CD8-positive, alpha-beta memory T cell (primary cell): ENCODE measurements at regions not wholly inside any gene's neighbourhood (a gene's known extent, or its start where the extent isn't known, plus 50 kb on each side); places are given as distances from the start of the nearest gene placed in this dataset.

Experiments
- CTCF ChIA-PET: fragments of 350-600 bp; sonication (Branson Sonifier 250); formaldehyde crosslinking; loops from one replicate; lab custom pipeline; 2021; ENCODE audit warnings: antibody characterized with exemption; lab: Charles Lee
- POLR2A ChIA-PET: fragments of 350-600 bp; sonication (Branson Sonifier 250); formaldehyde crosslinking; loops from one replicate; lab custom pipeline; 2021; ENCODE audit warnings: antibody characterized with exemption; lab: Charles Lee
- DNase-seq, 5 donors: peaks; one replicate each; pipeline versions ENCODE4 v3.0.0 to v3.0.0-alpha.2; 2020 to 2022; ENCODE audit warnings: mixed read lengths in 1 of 5
- H3K27ac ChIP-seq: one replicate; pipeline ENCODE4 v1.7.0; 2013; ENCODE audit warnings: low read depth, mild to moderate bottlenecking, low read length, moderate library complexity
- H3K27me3 ChIP-seq: 2 replicates; pipeline ENCODE4 v1.7.0; 2013; ENCODE audit warnings: low read length, mild to moderate bottlenecking; ENCODE audit not compliant: insufficient read depth, poor library complexity, severe bottlenecking
- H3K36me3 ChIP-seq: 2 replicates; pipeline ENCODE4 v1.7.0; 2013; ENCODE audit warnings: mild to moderate bottlenecking, low read length, moderate library complexity; ENCODE audit not compliant: insufficient read depth
- H3K4me1 ChIP-seq: 2 replicates; pipeline ENCODE4 v1.7.0; 2013; ENCODE audit warnings: mild to moderate bottlenecking, low read length, moderate library complexity; ENCODE audit not compliant: insufficient read depth
- H3K4me3 ChIP-seq: 2 replicates; pipeline ENCODE4 v1.7.0; 2013; ENCODE audit warnings: mild to moderate bottlenecking, low read length
- H3K9me3 ChIP-seq: 2 replicates; pipeline ENCODE4 v1.7.0; 2013; ENCODE audit warnings: mild to moderate bottlenecking, low read length
- H3K27ac Mint-ChIP-seq, 8 donors: one replicate each; pipeline ENCODE4 v1.8.0; 2020 to 2021; ENCODE audit warnings: mixed read lengths in 8 of 8, mild to moderate bottlenecking in 6 of 8, inconsistent platforms in 3 of 8, moderate library complexity in 3 of 8
- H3K27me3 Mint-ChIP-seq, 2 donors: one replicate each; pipeline ENCODE4 v1.8.0; 2020 to 2021; ENCODE audit warnings: mixed read lengths in 2 of 2, mild to moderate bottlenecking in 1 of 2, moderate library complexity in 1 of 2
- H3K36me3 Mint-ChIP-seq, 3 donors: one replicate each; pipeline ENCODE4 v1.8.0; 2020 to 2021; ENCODE audit warnings: mixed read lengths in 3 of 3, inconsistent platforms in 1 of 3, mild to moderate bottlenecking in 1 of 3
- H3K4me1 Mint-ChIP-seq, 3 donors: one replicate each; pipeline ENCODE4 v1.8.0; 2020 to 2021; ENCODE audit warnings: mixed read lengths in 3 of 3, inconsistent platforms in 1 of 3, mild to moderate bottlenecking in 1 of 3
- H3K4me3 Mint-ChIP-seq, 7 donors: one replicate each; pipeline ENCODE4 v1.8.0; 2020 to 2021; ENCODE audit warnings: mixed read lengths in 7 of 7, mild to moderate bottlenecking in 6 of 7, moderate library complexity in 4 of 7, inconsistent platforms in 2 of 7
- H3K9me3 Mint-ChIP-seq, 5 donors: one replicate each; pipeline ENCODE4 v1.8.0; 2020 to 2022; ENCODE audit warnings: mixed read lengths in 5 of 5, mild to moderate bottlenecking in 3 of 5, moderate library complexity in 2 of 5, inconsistent platforms in 1 of 5

- no peak for DNase-seq
- no peaks in the 10 kb centered on the region for H3K27me3 Mint-ChIP-seq
- POLR2A ChIA-PET, result no interaction called here
- Histone ChIP-seq H3K9me3 (no peaks in the 10 kb centered on the region), H3K4me1 (no peaks in the 10 kb centered on the region), H3K36me3 (no peaks in the 10 kb centered on the region), H3K4me3 (no peak overlapping the region), H3K27me3 (no peaks in the 10 kb centered on the region), H3K27ac (no peak overlapping the region)
- no peaks in the 10 kb centered on the region for H3K4me1 Mint-ChIP-seq
- no peak overlapping the region for H3K27ac Mint-ChIP-seq
- H3K4me3 Mint-ChIP-seq, result no peak overlapping the region
- H3K36me3 Mint-ChIP-seq, result no peaks in the 10 kb centered on the region
- H3K9me3 Mint-ChIP-seq, result peaks cover 0 to 2% (median 0%) of the 10 kb centered on the region in 5 donors
- CTCF ChIA-PET, result no interaction called here
Observed at GRCh38 chr10:10314626-10315025, 703.0 kb upstream of the CELF2 start.

DNA sequence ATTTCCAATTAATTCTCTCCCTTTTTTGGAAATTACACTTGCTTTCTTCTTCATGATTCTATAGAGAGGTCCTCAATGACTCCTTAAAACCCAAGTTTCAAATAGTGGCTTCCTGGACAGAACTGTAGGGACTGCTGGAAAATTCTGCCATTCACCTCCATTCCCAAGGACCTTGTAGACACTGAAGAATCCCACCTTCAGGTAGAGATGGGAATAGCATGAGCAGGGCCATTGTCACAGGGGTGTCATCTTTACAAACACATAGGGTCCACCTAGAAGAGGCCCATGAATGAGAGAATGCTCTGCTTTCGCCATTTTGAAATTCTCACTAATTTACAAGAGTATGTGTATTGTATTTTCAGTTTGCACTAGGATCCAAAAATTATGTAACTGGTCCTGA, 701.7 kb upstream of the CELF2 start:
- no peaks in the 10 kb centered on the region for H3K4me1 ChIP-seq
- DNase-seq, result no peak
- H3K27me3 Mint-ChIP-seq, result no peaks in the 10 kb centered on the region
- H3K9me3 ChIP-seq, result no peaks in the 10 kb centered on the region
- ChIA-PET POLR2A (no interaction called here), CTCF (no interaction called here)
- no peaks in the 10 kb centered on the region for H3K27me3 ChIP-seq
- H3K27ac ChIP-seq, result no peak overlapping the region
- peaks cover 0 to 7% (median 0%) of the 10 kb centered on the region in 5 donors for H3K9me3 Mint-ChIP-seq
- H3K4me3 ChIP-seq, result no peak overlapping the region
- no peak overlapping the region for H3K4me3 Mint-ChIP-seq
- no peaks in the 10 kb centered on the region for H3K4me1 Mint-ChIP-seq
- H3K36me3 ChIP-seq, result no peaks in the 10 kb centered on the region
- H3K36me3 Mint-ChIP-seq, result no peaks in the 10 kb centered on the region
- H3K27ac Mint-ChIP-seq, result no peak overlapping the region

- CTCF ChIA-PET, result no interaction called here
- H3K27me3 ChIP-seq, result no peaks in the 10 kb centered on the region
- no peaks in the 10 kb centered on the region for H3K36me3 Mint-ChIP-seq
- no peak for DNase-seq
- no peaks in the 10 kb centered on the region for H3K4me1 ChIP-seq
- H3K27ac Mint-ChIP-seq, result no peak overlapping the region
- peaks cover 0 to 7% (median 0%) of the 10 kb centered on the region in 5 donors for H3K9me3 Mint-ChIP-seq
- H3K4me1 Mint-ChIP-seq, result no peaks in the 10 kb centered on the region
- H3K27ac ChIP-seq, result no peak overlapping the region
- H3K4me3 ChIP-seq, result no peak overlapping the region
- POLR2A ChIA-PET, result no interaction called here
- H3K9me3 ChIP-seq, result no peaks in the 10 kb centered on the region
- H3K27me3 Mint-ChIP-seq, result no peaks in the 10 kb centered on the region
- H3K36me3 ChIP-seq, result no peaks in the 10 kb centered on the region
- no peak overlapping the region for H3K4me3 Mint-ChIP-seq
Observed at GRCh38 chr10:10317151-10317550, 700.5 kb upstream of the CELF2 start.

DNA sequence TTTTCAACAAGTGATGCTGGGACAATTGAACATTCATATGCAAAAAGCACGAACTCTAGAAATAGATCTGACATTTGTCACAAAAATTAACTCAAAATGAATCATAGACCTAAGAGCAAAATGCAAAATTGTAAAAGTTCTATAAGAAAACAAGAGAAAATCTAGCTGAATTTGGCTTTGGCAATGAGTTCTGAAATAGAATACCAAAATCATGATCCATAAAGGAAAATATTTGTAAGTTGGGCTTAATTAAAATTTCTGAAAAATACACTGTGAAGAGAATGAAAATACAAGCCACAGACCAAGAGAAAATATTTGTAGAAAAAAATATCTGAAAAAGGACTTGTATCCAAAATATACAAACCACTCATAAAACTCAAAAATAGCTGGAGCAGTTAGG, 698.8 kb upstream of the CELF2 start:
- Histone ChIP-seq H3K9me3 (no peaks in the 10 kb centered on the region), H3K27ac (no peak overlapping the region), H3K4me1 (no peaks in the 10 kb centered on the region), H3K4me3 (no peak overlapping the region), H3K36me3 (no peaks in the 10 kb centered on the region), H3K27me3 (no peaks in the 10 kb centered on the region)
- ChIA-PET CTCF (no interaction called here), POLR2A (interaction anchor here (0.6 to 0.7 kb wide), 2 partner anchors 10 to 54 kb away, joined by 3 read pairs; no protein-coding TSS in a partner anchor)
- Mint-ChIP-seq H3K36me3 (no peaks in the 10 kb centered on the region), H3K9me3 (peaks cover 0 to 7% (median 0%) of the 10 kb centered on the region in 5 donors), H3K27ac (no peak overlapping the region), H3K4me3 (no peak overlapping the region), H3K27me3 (no peaks in the 10 kb centered on the region), H3K4me1 (no peaks in the 10 kb centered on the region)
- DNase-seq, result no peak

GRCh38 chr10:10320956-10321355, 696.7 kb upstream of the CELF2 start:
- H3K27me3 ChIP-seq, result no peaks in the 10 kb centered on the region
- Mint-ChIP-seq H3K4me1 (no peaks in the 10 kb centered on the region), H3K27ac (no peak overlapping the region), H3K9me3 (peaks cover 0 to 7% (median 0%) of the 10 kb centered on the region in 5 donors), H3K27me3 (no peaks in the 10 kb centered on the region), H3K36me3 (no peaks in the 10 kb centered on the region), H3K4me3 (no peak overlapping the region)
- H3K9me3 ChIP-seq, result no peaks in the 10 kb centered on the region
- no peaks in the 10 kb centered on the region for H3K4me1 ChIP-seq
- POLR2A ChIA-PET, result no interaction called here
- no peaks in the 10 kb centered on the region for H3K36me3 ChIP-seq
- CTCF ChIA-PET, result no interaction called here
- no peak for DNase-seq
- H3K4me3 ChIP-seq, result no peak overlapping the region
- no peak overlapping the region for H3K27ac ChIP-seq

DNA sequence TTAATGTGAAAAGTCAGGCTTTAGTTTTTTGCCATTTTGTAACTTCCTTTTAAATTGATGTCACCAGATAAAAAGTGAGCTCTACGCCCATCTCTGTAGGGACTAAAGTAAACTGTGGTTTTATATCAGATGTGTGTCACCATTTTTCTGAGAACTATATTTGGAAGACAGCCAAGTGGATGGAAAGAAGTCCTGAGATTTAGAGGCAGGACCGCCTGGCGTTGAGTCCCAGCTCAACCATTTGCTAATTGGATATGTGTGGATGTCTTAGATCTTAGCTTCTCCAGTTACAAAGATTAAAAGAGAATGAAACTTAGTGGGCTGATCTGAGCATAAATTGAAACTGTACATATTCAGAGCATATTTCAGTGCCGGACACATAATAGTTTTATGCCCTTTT, 691.6 kb upstream of the CELF2 start:
- peaks cover 0 to 2% of the 10 kb centered on the region in 2 donors for H3K27me3 Mint-ChIP-seq
- no peaks in the 10 kb centered on the region for H3K4me1 Mint-ChIP-seq
- POLR2A ChIA-PET, result no interaction called here
- no peak overlapping the region for H3K27ac ChIP-seq
- no peak overlapping the region for H3K27ac Mint-ChIP-seq
- H3K9me3 Mint-ChIP-seq, result peaks cover 0 to 2% (median 0%) of the 10 kb centered on the region in 5 donors
- H3K36me3 Mint-ChIP-seq, result no peaks in the 10 kb centered on the region
- no peak overlapping the region for H3K4me3 Mint-ChIP-seq
- CTCF ChIA-PET, result no interaction called here
- H3K9me3 ChIP-seq, result no peaks in the 10 kb centered on the region
- H3K36me3 ChIP-seq, result no peaks in the 10 kb centered on the region
- no peaks in the 10 kb centered on the region for H3K27me3 ChIP-seq
- DNase-seq, result no peak
- H3K4me1 ChIP-seq, result no peaks in the 10 kb centered on the region
- H3K4me3 ChIP-seq, result no peak overlapping the region

DNA sequence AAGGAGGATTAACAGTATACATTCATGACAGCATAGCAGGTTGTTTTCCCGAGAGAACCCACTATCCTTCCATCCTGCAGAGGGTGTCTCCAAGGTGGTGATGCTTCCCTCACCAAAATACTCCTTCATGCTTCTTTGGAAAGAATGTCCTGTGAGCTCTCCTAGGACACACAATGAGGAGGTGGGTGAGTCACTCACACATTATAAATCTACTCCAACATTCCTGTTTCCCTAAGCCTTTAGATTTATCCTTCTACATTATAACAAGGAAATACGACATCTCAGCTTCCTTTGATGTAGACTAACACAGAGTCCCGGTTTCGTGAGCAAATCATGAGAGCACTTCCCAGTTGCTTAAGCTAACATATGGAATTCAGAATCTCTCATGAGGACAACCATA, 689.7 kb upstream of the CELF2 start:
- no peak overlapping the region for H3K4me3 ChIP-seq

GRCh38 chr10:10330418-10330817, 687.3 kb upstream of the CELF2 start:
- H3K36me3 Mint-ChIP-seq, result no peaks in the 10 kb centered on the region
- Histone ChIP-seq H3K9me3 (no peaks in the 10 kb centered on the region), H3K36me3 (no peaks in the 10 kb centered on the region), H3K4me1 (no peaks in the 10 kb centered on the region), H3K27ac (no peak overlapping the region), H3K4me3 (no peak overlapping the region), H3K27me3 (no peaks in the 10 kb centered on the region)
- H3K4me3 Mint-ChIP-seq, result no peak overlapping the region
- ChIA-PET POLR2A (no interaction called here), CTCF (no interaction called here)
- H3K27me3 Mint-ChIP-seq, result peaks cover 0 to 2% of the 10 kb centered on the region in 2 donors
- no peaks in the 10 kb centered on the region for H3K4me1 Mint-ChIP-seq
- peaks cover 0 to 5% (median 0%) of the 10 kb centered on the region in 5 donors for H3K9me3 Mint-ChIP-seq
- DNase-seq, result no peak
- H3K27ac Mint-ChIP-seq, result no peak overlapping the region

More for the DNA sequence above, 689.7 kb upstream of the CELF2 start:
- peaks cover 0 to 2% of the 10 kb centered on the region in 2 donors for H3K27me3 Mint-ChIP-seq
- peaks cover 0 to 2% (median 0%) of the 10 kb centered on the region in 5 donors for H3K9me3 Mint-ChIP-seq
- no peak overlapping the region for H3K27ac Mint-ChIP-seq
- H3K36me3 Mint-ChIP-seq, result no peaks in the 10 kb centered on the region
- Histone ChIP-seq H3K27ac (no peak overlapping the region), H3K36me3 (no peaks in the 10 kb centered on the region), H3K27me3 (no peaks in the 10 kb centered on the region), H3K9me3 (no peaks in the 10 kb centered on the region), H3K4me1 (no peaks in the 10 kb centered on the region)
- H3K4me3 Mint-ChIP-seq, result no peak overlapping the region
- H3K4me1 Mint-ChIP-seq, result no peaks in the 10 kb centered on the region
- no peak for DNase-seq
- CTCF ChIA-PET, result no interaction called here
- POLR2A ChIA-PET, result no interaction called here

GRCh38 chr10:10332786-10333185, 684.9 kb upstream of the CELF2 start:
- no peaks in the 10 kb centered on the region for H3K9me3 ChIP-seq
- H3K4me3 ChIP-seq, result no peak overlapping the region
- POLR2A ChIA-PET, result no interaction called here
- Mint-ChIP-seq H3K27ac (no peak overlapping the region), H3K36me3 (no peaks in the 10 kb centered on the region), H3K27me3 (peaks cover 0 to 4% of the 10 kb centered on the region in 2 donors), H3K4me1 (no peaks in the 10 kb centered on the region), H3K9me3 (peaks cover 0 to 5% (median 0%) of the 10 kb centered on the region in 5 donors), H3K4me3 (no peak overlapping the region)
- no peak overlapping the region for H3K27ac ChIP-seq
- H3K27me3 ChIP-seq, result no peaks in the 10 kb centered on the region
- H3K36me3 ChIP-seq, result no peaks in the 10 kb centered on the region
- CTCF ChIA-PET, result no interaction called here
- H3K4me1 ChIP-seq, result no peaks in the 10 kb centered on the region
- no peak for DNase-seq
